ENCODE measurements at regions not wholly inside any gene's neighbourhood (a gene's known extent, or its start where the extent isn't known, plus 50 kb on each side); places are given as distances from the start of the nearest gene placed in this dataset.
"Not testable (repeated sequence)": the region's sequence is repeated elsewhere in the genome, so short reads cannot be mapped to it uniquely, and the experiment has no call there.

DNA sequence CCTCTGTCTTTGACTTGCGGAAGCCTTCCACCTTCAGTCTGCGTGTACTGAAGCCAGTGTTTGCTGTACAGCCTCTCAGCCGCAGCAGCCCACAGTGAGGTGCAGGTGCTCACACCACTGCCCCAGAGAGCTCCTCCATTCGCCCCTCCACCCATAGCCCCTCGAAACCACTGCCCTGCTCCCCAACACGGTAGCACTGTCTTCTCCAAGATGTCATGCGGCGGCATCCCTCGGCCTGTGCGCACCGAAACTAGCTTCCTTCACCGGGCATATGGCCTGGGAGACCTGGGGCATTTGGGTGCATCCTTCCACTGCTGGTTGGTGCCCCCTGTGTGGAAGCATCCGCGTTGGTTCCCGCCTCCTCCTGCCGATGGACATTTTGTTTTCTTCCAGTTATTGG lies 86.8 kb upstream of the LPCAT1 start:
- H3K4me3 Mint-ChIP-seq; H3K36me3 ChIP-seq (ENCODE audit: insufficient read depth, low read length); H3K9me3 Mint-ChIP-seq; H3K27ac Mint-ChIP-seq; H3K27me3 Mint-ChIP-seq; intact Hi-C loops (cut with micrococcal nuclease); H3K27me3 ChIP-seq (ENCODE audit: insufficient read depth, low read length); CTCF ChIA-PET (ENCODE audit: partially characterized antibody); POLR2A ChIA-PET (ENCODE audit: partially characterized antibody); H3K27ac ChIP-seq (ENCODE audit: low read depth, low read length); DNase-seq; H3K4me3 ChIP-seq (ENCODE audit: low read length in 2 of 2); H3K9me3 ChIP-seq (ENCODE audit: control insufficient read depth in 1 of 2, low read length in 2 of 2): not testable (repeated sequence)
- H3K4me1 ChIP-seq (ENCODE audit: insufficient read depth, low read length) = peaks cover 16% of the 10 kb centered on the region
- Mint-ChIP-seq H3K4me1 (peaks cover 15 to 21% (median 17%) of the 10 kb centered on the region in 4 donors), H3K36me3 (peaks cover 7 to 25% of the 10 kb centered on the region in 2 donors)

DNA sequence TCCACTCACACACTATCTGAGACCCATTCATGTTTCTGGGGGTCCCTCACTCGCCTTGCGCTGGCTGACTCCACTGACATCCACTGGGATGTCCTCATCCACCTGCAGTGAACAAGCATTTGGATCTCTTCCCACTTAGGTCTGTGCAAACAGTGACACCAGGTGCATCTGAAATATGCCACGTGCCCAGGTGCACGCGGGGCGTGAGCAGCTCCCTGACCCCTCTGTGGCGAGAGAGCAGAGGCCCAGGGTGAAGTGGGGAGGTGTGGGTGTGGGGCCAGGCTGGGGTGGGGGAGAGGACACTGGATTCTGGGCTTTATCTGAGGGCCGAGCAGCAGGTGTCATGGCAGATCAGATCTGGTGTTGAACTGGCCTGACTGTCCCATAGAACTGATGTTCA lies 85.4 kb upstream of the LPCAT1 start:
- Mint-ChIP-seq H3K27ac (peak overlapping the region in 2 of 7 donors; percentile 15 to 31), H3K4me3 (peak overlapping the region in 3 of 8 donors; percentile 6 to 68 (median 61)), H3K36me3 (peaks cover 6 to 25% of the 10 kb centered on the region in 2 donors), H3K4me1 (peaks cover 16 to 21% (median 18%) of the 10 kb centered on the region in 4 donors)
- DNase-seq; H3K9me3 ChIP-seq (ENCODE audit: control insufficient read depth in 1 of 2, low read length in 2 of 2); H3K9me3 Mint-ChIP-seq; intact Hi-C loops (cut with micrococcal nuclease); H3K27me3 Mint-ChIP-seq; H3K27me3 ChIP-seq (ENCODE audit: insufficient read depth, low read length); H3K4me3 ChIP-seq (ENCODE audit: low read length in 2 of 2); H3K36me3 ChIP-seq (ENCODE audit: insufficient read depth, low read length); CTCF ChIA-PET (ENCODE audit: partially characterized antibody); H3K27ac ChIP-seq (ENCODE audit: low read depth, low read length); POLR2A ChIA-PET (ENCODE audit: partially characterized antibody): not testable (repeated sequence)
- H3K4me1 ChIP-seq (ENCODE audit: insufficient read depth, low read length) = peaks cover 16% of the 10 kb centered on the region

DNA sequence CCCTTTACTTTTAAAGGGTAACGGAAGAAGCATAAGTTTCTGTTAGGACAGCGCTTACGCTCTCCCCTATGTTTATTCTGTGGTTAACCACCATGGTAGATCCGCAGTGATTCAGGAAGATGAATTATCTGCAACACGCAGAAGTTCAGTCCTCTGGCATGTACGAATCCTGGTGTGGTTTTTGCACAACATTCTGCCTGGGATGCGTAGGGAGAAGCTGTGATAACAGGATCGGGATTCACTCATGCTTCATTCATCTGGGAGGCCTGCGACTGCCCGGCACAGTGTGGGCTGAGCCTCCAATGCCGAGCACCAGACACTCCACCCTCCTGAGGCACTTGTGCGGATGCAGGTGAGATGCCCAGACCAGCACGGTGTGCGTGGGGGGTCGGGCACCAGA lies 84.6 kb upstream of the LPCAT1 start:
- H3K27ac Mint-ChIP-seq; H3K4me3 ChIP-seq (ENCODE audit: low read length in 2 of 2); H3K36me3 ChIP-seq (ENCODE audit: insufficient read depth, low read length); CTCF ChIA-PET (ENCODE audit: partially characterized antibody); H3K27ac ChIP-seq (ENCODE audit: low read depth, low read length); H3K9me3 Mint-ChIP-seq; H3K27me3 ChIP-seq (ENCODE audit: insufficient read depth, low read length); POLR2A ChIA-PET (ENCODE audit: partially characterized antibody); H3K27me3 Mint-ChIP-seq; intact Hi-C loops (cut with micrococcal nuclease); H3K9me3 ChIP-seq (ENCODE audit: control insufficient read depth in 1 of 2, low read length in 2 of 2): not testable (repeated sequence)
- Mint-ChIP-seq H3K36me3 (peaks cover 6 to 26% of the 10 kb centered on the region in 2 donors), H3K4me3 (peak overlapping the region in 6 of 8 donors; percentile 39 to 72 (median 63)), H3K4me1 (peaks cover 16 to 21% (median 18%) of the 10 kb centered on the region in 4 donors)
- H3K4me1 ChIP-seq (ENCODE audit: insufficient read depth, low read length) = peaks cover 16% of the 10 kb centered on the region
- peak; percentile 7 to 44 (median 32) for DNase-seq

DNA sequence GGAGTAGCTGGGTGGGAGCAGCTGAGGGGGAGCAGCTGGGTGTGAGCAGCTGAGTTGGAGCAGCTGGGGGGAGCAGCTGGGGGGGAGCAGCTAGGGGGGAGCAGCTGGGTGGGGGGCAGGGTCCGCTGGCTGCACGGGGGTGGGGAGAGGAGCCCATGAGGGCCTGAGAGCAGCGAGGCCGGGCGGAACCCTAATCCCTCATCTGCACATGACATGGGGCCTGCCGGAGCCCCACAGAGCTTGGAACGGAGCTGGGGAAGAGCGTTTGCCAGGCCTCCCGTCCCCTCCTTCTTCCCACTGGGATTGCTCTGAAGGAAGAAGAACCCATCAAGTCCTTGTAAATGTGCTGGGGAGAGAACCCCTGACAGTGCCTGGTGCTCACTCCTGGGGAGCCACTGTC lies 83.2 kb upstream of the LPCAT1 start:
- H3K27me3 Mint-ChIP-seq; CTCF ChIA-PET (ENCODE audit: partially characterized antibody); H3K9me3 Mint-ChIP-seq: not testable (repeated sequence)

DNA sequence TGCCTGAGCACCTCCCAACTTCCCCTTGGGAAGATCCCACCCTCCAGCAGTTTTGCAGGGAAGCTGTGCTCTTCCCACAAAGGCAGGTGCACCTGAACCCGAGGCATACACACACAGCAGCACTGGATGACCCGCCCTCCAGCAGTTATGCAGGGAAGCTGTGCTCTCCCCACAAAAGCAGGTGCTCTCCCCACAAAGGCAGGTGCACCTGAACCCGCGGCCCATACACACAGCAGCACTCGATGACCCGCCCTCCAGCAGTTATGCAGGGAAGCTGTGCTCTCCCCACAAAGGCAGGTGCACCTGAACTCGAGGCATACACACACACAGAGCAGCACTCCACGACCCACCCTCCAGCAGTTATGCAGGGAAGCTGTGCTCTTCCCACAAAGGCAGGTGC lies 80.2 kb upstream of the LPCAT1 start:
- H3K9me3 ChIP-seq (ENCODE audit: control insufficient read depth in 1 of 2, low read length in 2 of 2); H3K9me3 Mint-ChIP-seq; H3K27ac ChIP-seq (ENCODE audit: low read depth, low read length); H3K4me3 ChIP-seq (ENCODE audit: low read length in 2 of 2); DNase-seq; H3K27me3 Mint-ChIP-seq; H3K36me3 ChIP-seq (ENCODE audit: insufficient read depth, low read length); H3K27me3 ChIP-seq (ENCODE audit: insufficient read depth, low read length); intact Hi-C loops (cut with micrococcal nuclease); POLR2A ChIA-PET (ENCODE audit: partially characterized antibody); CTCF ChIA-PET (ENCODE audit: partially characterized antibody); H3K4me3 Mint-ChIP-seq: not testable (repeated sequence)
- peaks cover 2 to 20% of the 10 kb centered on the region in 2 donors for H3K36me3 Mint-ChIP-seq
- H3K4me1 ChIP-seq (ENCODE audit: insufficient read depth, low read length) = peaks cover 15% of the 10 kb centered on the region
- H3K27ac Mint-ChIP-seq = peak overlapping the region in 3 of 7 donors; percentile 19 to 70 (median 42)
- peaks cover 14 to 16% (median 15%) of the 10 kb centered on the region in 4 donors for H3K4me1 Mint-ChIP-seq

More for the DNA sequence above, 83.2 kb upstream of the LPCAT1 start:
- intact Hi-C loops (cut with micrococcal nuclease); POLR2A ChIA-PET (ENCODE audit: partially characterized antibody); H3K36me3 ChIP-seq (ENCODE audit: insufficient read depth, low read length); H3K27ac ChIP-seq (ENCODE audit: low read depth, low read length); H3K4me3 ChIP-seq (ENCODE audit: low read length in 2 of 2); DNase-seq; H3K9me3 ChIP-seq (ENCODE audit: control insufficient read depth in 1 of 2, low read length in 2 of 2); H3K4me3 Mint-ChIP-seq; H3K27me3 ChIP-seq (ENCODE audit: insufficient read depth, low read length); H3K27ac Mint-ChIP-seq: not testable (repeated sequence)
- peaks cover 16% of the 10 kb centered on the region for H3K4me1 ChIP-seq (ENCODE audit: insufficient read depth, low read length)
- Mint-ChIP-seq H3K4me1 (peaks cover 16 to 21% (median 18%) of the 10 kb centered on the region in 4 donors), H3K36me3 (peaks cover 0 to 23% of the 10 kb centered on the region in 2 donors)

GRCh38 chr5:1601565-1601964 lies 77.8 kb upstream of the LPCAT1 start:
- POLR2A ChIA-PET (ENCODE audit: partially characterized antibody); H3K27me3 ChIP-seq (ENCODE audit: insufficient read depth, low read length); intact Hi-C loops (cut with micrococcal nuclease); H3K27ac ChIP-seq (ENCODE audit: low read depth, low read length); H3K9me3 Mint-ChIP-seq; H3K4me1 Mint-ChIP-seq; DNase-seq; H3K27me3 Mint-ChIP-seq; H3K4me1 ChIP-seq (ENCODE audit: insufficient read depth, low read length); CTCF ChIA-PET (ENCODE audit: partially characterized antibody); H3K4me3 ChIP-seq (ENCODE audit: low read length in 2 of 2); H3K4me3 Mint-ChIP-seq; H3K27ac Mint-ChIP-seq; H3K36me3 ChIP-seq (ENCODE audit: insufficient read depth, low read length); H3K9me3 ChIP-seq (ENCODE audit: control insufficient read depth in 1 of 2, low read length in 2 of 2): not testable (repeated sequence)
- H3K36me3 Mint-ChIP-seq = peaks cover 5 to 25% of the 10 kb centered on the region in 2 donors

GRCh38 chr5:1598950-1599737 lies 75.4 kb upstream of the LPCAT1 start:
- H3K9me3 Mint-ChIP-seq; H3K36me3 ChIP-seq (ENCODE audit: insufficient read depth, low read length); H3K4me3 Mint-ChIP-seq; DNase-seq; CTCF ChIA-PET (ENCODE audit: partially characterized antibody); H3K9me3 ChIP-seq (ENCODE audit: control insufficient read depth in 1 of 2, low read length in 2 of 2); H3K27ac ChIP-seq (ENCODE audit: low read depth, low read length); H3K4me1 ChIP-seq (ENCODE audit: insufficient read depth, low read length); H3K27me3 Mint-ChIP-seq; H3K4me1 Mint-ChIP-seq; H3K4me3 ChIP-seq (ENCODE audit: low read length in 2 of 2); H3K27me3 ChIP-seq (ENCODE audit: insufficient read depth, low read length); POLR2A ChIA-PET (ENCODE audit: partially characterized antibody): not testable (repeated sequence)
- H3K27ac Mint-ChIP-seq = peak overlapping the region in 1 of 7 donors; percentile 53
- intact Hi-C loops (cut with micrococcal nuclease) = loop anchor here (10.0 kb wide), 1 partner anchor 1364 kb away; no protein-coding TSS in a partner anchor
- H3K36me3 Mint-ChIP-seq = peaks cover 5 to 23% of the 10 kb centered on the region in 2 donors

Measured in CD4-positive, alpha-beta memory T cell (primary cell).